K562 (cell line): ENCODE measurements at regions not wholly inside any gene's neighbourhood (a gene's known extent, or its start where the extent isn't known, plus 50 kb on each side); places are given as distances from the start of the nearest gene placed in this dataset.

ENCODE experiments used
- JUNB ChIP-seq: fragments of 450-650 bp; formaldehyde crosslinking; conservative IDR thresholded peaks from 2 replicates; pipeline ENCODE4 v1.4.0; 2020; ENCODE audit warnings: mild to moderate bottlenecking
- POLR2A ChIP-seq: fragments of 450-650 bp; conservative IDR thresholded peaks from 2 replicates; pipeline ENCODE4 v1.6.1; 2016
- RREB1 ChIP-seq: fragments of 250-450 bp; sonication (Bioruptor Pico); IDR thresholded peaks from 2 replicates; pipeline ENCODE4 v1.4.0; 2020
- TEAD4 ChIP-seq, 2 experiments: sonication (generic) in 1 of 2; formaldehyde crosslinking in 1 of 2; IDR thresholded peaks; 2 replicates each; pipeline versions ENCODE4 v1.6.1 to v1.8.0; 2012 to 2022; ENCODE audit warnings: borderline replicate concordance in 1 of 2, inconsistent platforms in 1 of 2, low read length in 1 of 2, mild to moderate bottlenecking in 1 of 2, missing genetic modification reagents in 1 of 2
- ZNF121 ChIP-seq: sonication (generic); formaldehyde crosslinking; conservative IDR thresholded peaks from 2 replicates; pipeline ENCODE4 v1.8.0; 2022; ENCODE audit warnings: missing genetic modification reagents

GRCh38 chr16:62929593-62929992 lies 893.4 kb upstream of the CDH8 start:
- TF ChIP-seq ZNF121 (CRISPR knock-in tag) (no peak), JUNB (CRISPR knock-in tag) (no peak), TEAD4 (IDR thresholded peaks at IDR 0.05; ENCODE audit: low read length) (no peak), TEAD4 (CRISPR knock-in tag; IDR thresholded peaks at IDR 0.05; ENCODE audit: borderline replicate concordance) (no peak), POLR2A (no peak), RREB1 (CRISPR knock-in tag) (no peak)
